GM12878 (cell line): ENCODE measurements at regions not wholly inside any gene's neighbourhood (a gene's known extent, or its start where the extent isn't known, plus 50 kb on each side); places are given as distances from the start of the nearest gene placed in this dataset.

Source experiments
- CHD1 ChIP-seq: IDR thresholded peaks from 2 replicates; pipeline ENCODE4 v1.6.1; 2012; ENCODE audit warnings: low read depth, low read length, improper control_type of control experiment
- DPF2 ChIP-seq: fragments of 450-650 bp; IDR thresholded peaks from 2 replicates; pipeline ENCODE4 v1.6.1; 2017; ENCODE audit warnings: mild to moderate bottlenecking
- EP300 ChIP-seq, 2 experiments: fragments of 150-350 bp in 1 of 2; IDR thresholded peaks; 2 replicates each; pipeline ENCODE4 v1.6.1; 2011 to 2012; ENCODE audit warnings: low read depth in 2 of 2, low read length in 2 of 2, borderline replicate concordance in 1 of 2, improper control_type of control experiment in 1 of 2, inconsistent platforms in 1 of 2; ENCODE audit not compliant: control insufficient read depth in 1 of 2
- HSF1 ChIP-seq: fragments of 150-350 bp; IDR thresholded peaks from 2 replicates; pipeline ENCODE4 v1.6.1; 2014; ENCODE audit warnings: mild to moderate bottlenecking, low read depth, low read length
- MEF2B ChIP-seq: fragments of 450-650 bp; IDR thresholded peaks from 2 replicates; pipeline ENCODE4 v1.6.1; 2018; ENCODE audit warnings: mild to moderate bottlenecking, moderate library complexity; ENCODE audit not compliant: partially characterized antibody, poor library complexity, severe bottlenecking
- NRF1 ChIP-seq: conservative IDR thresholded peaks from 2 replicates; pipeline ENCODE4 v1.6.1; 2011; ENCODE audit warnings: mild to moderate bottlenecking, low read depth, low read length, improper control_type of control experiment
- PML ChIP-seq: IDR thresholded peaks from 2 replicates; pipeline ENCODE4 v1.6.1; 2012; ENCODE audit warnings: low read length, inconsistent platforms
- PRDM15 ChIP-seq: fragments of 450-650 bp; formaldehyde crosslinking; IDR thresholded peaks from 2 replicates; pipeline ENCODE4 v1.4.0; 2020; ENCODE audit warnings: mild to moderate bottlenecking, moderate library complexity
- SIN3A ChIP-seq: IDR thresholded peaks from 2 replicates; pipeline ENCODE4 v1.6.1; 2012; ENCODE audit warnings: low read depth, low read length, improper control_type of control experiment
- SMARCA5 ChIP-seq: fragments of 450-650 bp; IDR thresholded peaks from 2 replicates; pipeline ENCODE4 v1.6.1; 2017; ENCODE audit warnings: mild to moderate bottlenecking
- SREBF1 ChIP-seq: IDR thresholded peaks from 2 replicates; pipeline ENCODE4 v1.6.1; 2012; ENCODE audit warnings: mild to moderate bottlenecking, low read length
- TBL1XR1 ChIP-seq: IDR thresholded peaks from 2 replicates; pipeline ENCODE4 v1.6.1; 2012; ENCODE audit warnings: low read depth, low read length, improper control_type of control experiment
- TCF3 ChIP-seq: IDR thresholded peaks from 2 replicates; pipeline ENCODE4 v1.6.1; 2012; ENCODE audit warnings: low read depth, mild to moderate bottlenecking, low read length, borderline replicate concordance; ENCODE audit not compliant: insufficient read depth
- ZNF207 ChIP-seq: fragments of 450-650 bp; IDR thresholded peaks from 2 replicates; pipeline ENCODE4 v1.6.1; 2014; ENCODE audit warnings: antibody characterized with exemption, mild to moderate bottlenecking, borderline replicate concordance
- TF ChIP-seq, protein P1 (sequence below): fragments of 450-650 bp; IDR thresholded peaks from 2 replicates; pipeline ENCODE4 v1.6.1; 2017; ENCODE audit warnings: mild to moderate bottlenecking, moderate library complexity

- TF ChIP-seq PRDM15 (CRISPR knock-in tag), result no peak
- peak; percentile 60 for TF ChIP-seq MEF2B
- TF ChIP-seq TCF3, result no peak
- peak; percentile 63 to 79 for TF ChIP-seq EP300 (IDR thresholded peaks at IDR 0.05; ENCODE audit: borderline replicate concordance in 1 of 2, control insufficient read depth in 1 of 2, low read depth in 2 of 2, low read length in 2 of 2)
- TF ChIP-seq HSF1, result no peak
- TF ChIP-seq ZNF207, result no peak
- no peak for TF ChIP-seq SREBF1
- TF ChIP-seq, protein P1, sequence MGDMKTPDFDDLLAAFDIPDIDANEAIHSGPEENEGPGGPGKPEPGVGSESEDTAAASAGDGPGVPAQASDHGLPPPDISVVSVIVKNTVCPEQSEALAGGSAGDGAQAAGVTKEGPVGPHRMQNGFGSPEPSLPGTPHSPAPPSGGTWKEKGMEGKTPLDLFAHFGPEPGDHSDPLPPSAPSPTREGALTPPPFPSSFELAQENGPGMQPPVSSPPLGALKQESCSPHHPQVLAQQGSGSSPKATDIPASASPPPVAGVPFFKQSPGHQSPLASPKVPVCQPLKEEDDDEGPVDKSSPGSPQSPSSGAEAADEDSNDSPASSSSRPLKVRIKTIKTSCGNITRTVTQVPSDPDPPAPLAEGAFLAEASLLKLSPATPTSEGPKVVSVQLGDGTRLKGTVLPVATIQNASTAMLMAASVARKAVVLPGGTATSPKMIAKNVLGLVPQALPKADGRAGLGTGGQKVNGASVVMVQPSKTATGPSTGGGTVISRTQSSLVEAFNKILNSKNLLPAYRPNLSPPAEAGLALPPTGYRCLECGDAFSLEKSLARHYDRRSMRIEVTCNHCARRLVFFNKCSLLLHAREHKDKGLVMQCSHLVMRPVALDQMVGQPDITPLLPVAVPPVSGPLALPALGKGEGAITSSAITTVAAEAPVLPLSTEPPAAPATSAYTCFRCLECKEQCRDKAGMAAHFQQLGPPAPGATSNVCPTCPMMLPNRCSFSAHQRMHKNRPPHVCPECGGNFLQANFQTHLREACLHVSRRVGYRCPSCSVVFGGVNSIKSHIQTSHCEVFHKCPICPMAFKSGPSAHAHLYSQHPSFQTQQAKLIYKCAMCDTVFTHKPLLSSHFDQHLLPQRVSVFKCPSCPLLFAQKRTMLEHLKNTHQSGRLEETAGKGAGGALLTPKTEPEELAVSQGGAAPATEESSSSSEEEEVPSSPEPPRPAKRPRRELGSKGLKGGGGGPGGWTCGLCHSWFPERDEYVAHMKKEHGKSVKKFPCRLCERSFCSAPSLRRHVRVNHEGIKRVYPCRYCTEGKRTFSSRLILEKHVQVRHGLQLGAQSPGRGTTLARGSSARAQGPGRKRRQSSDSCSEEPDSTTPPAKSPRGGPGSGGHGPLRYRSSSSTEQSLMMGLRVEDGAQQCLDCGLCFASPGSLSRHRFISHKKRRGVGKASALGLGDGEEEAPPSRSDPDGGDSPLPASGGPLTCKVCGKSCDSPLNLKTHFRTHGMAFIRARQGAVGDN, result peak; percentile 97
- TF ChIP-seq DPF2, result peak; percentile 89
- TF ChIP-seq TBL1XR1, result no peak; the same call in 1 of the 2 replicates
- TF ChIP-seq SIN3A, result no peak
- no peak for TF ChIP-seq PML
- TF ChIP-seq SMARCA5, result no peak
- TF ChIP-seq CHD1, result no peak
- no peak for TF ChIP-seq NRF1
Observed at GRCh38 chr6:12356983-12357972, 67.1 kb downstream of the EDN1 start (continued).
